T-cell (primary cell): ENCODE measurements at regions not wholly inside any gene's neighbourhood (a gene's known extent, or its start where the extent isn't known, plus 50 kb on each side); places are given as distances from the start of the nearest gene placed in this dataset.

Experiments used
- ATAC-seq, 4 experiments: fragments of 200-7000 bp in 3 of 4; fragments of 150-1000 bp in 1 of 4; cut with Tn5 transposase; replicated peaks in 1 of 4; 1 replicate in 3 of 4; 2 replicates in 1 of 4; pipeline ENCODE4 v1.10.0; 2021; ENCODE audit warnings: moderate library complexity in 3 of 4, mild to moderate bottlenecking in 2 of 4, moderate number of reproducible peaks in 1 of 4
- CTCF ChIA-PET, 2 donors: fragments of 300-600 bp; sonication (Branson Sonifier 250); formaldehyde crosslinking; loops; one replicate each; lab custom pipeline; 2022; ENCODE audit warnings: antibody characterized with exemption in 2 of 2; lab: Charles Lee
- POLR2A ChIA-PET, 2 donors: fragments of 300-600 bp; sonication (Branson Sonifier 250); formaldehyde crosslinking; loops; one replicate each; lab custom pipeline; 2022; ENCODE audit warnings: antibody characterized with exemption in 2 of 2; lab: Charles Lee
- DNase-seq, 35 experiments: peaks; one replicate each; pipeline versions ENCODE4 v3.0.0 to v3.0.0-alpha.2; 2013 to 2023
- H3K27ac ChIP-seq: one replicate; pipeline ENCODE4 v1.5.1; 2013; ENCODE audit warnings: low read length
- H3K27me3 ChIP-seq, 2 experiments: replicated peaks in 1 of 2; 1 replicate in 1 of 2; 2 replicates in 1 of 2; pipeline versions ENCODE4 v1.6.1 to v1.7.0; 2013; ENCODE audit warnings: low read length in 1 of 2, mixed read lengths in 1 of 2; ENCODE audit not compliant: control insufficient read depth in 2 of 2, insufficient read depth in 2 of 2; ENCODE audit errors: extremely low read depth in 1 of 2
- H3K36me3 ChIP-seq, 2 donors: 1 replicate in 1 of 2; 2 replicates in 1 of 2; pipeline versions ENCODE4 v1.6.1 to v1.7.0; 2013; ENCODE audit warnings: low read length in 1 of 2; ENCODE audit not compliant: control insufficient read depth in 2 of 2, insufficient read depth in 1 of 2; ENCODE audit errors: extremely low read depth in 1 of 2
- H3K4me1 ChIP-seq, 2 experiments: 1 replicate in 1 of 2; 2 replicates in 1 of 2; pipeline versions ENCODE4 v1.6.1 to v1.7.0; 2013; ENCODE audit warnings: low read length in 2 of 2, mixed read lengths in 1 of 2; ENCODE audit not compliant: insufficient read depth in 2 of 2, control insufficient read depth in 1 of 2; ENCODE audit errors: extremely low read depth in 1 of 2
- H3K4me3 ChIP-seq, 2 donors: 1 replicate in 1 of 2; 2 replicates in 1 of 2; pipeline versions ENCODE4 v1.5.1 to v1.7.0; 2013; ENCODE audit warnings: mild to moderate bottlenecking in 2 of 2, low read length in 1 of 2, moderate library complexity in 1 of 2; ENCODE audit not compliant: control insufficient read depth in 1 of 2; ENCODE audit errors: extremely low read depth in 1 of 2
- H3K9me3 ChIP-seq: 2 replicates; pipeline ENCODE4 v1.7.0; 2013
- H3K27ac Mint-ChIP-seq, 2 donors: one replicate each; pipeline ENCODE4 v1.8.0; 2020 to 2021; ENCODE audit warnings: mild to moderate bottlenecking in 2 of 2, mixed read lengths in 2 of 2
- H3K27me3 Mint-ChIP-seq, 2 donors: one replicate each; pipeline ENCODE4 v1.8.0; 2021 to 2022; ENCODE audit warnings: mixed read lengths in 2 of 2
- H3K36me3 Mint-ChIP-seq: one replicate; pipeline ENCODE4 v1.8.0; 2021; ENCODE audit warnings: mixed read lengths
- H3K4me1 Mint-ChIP-seq, 3 donors: one replicate each; pipeline ENCODE4 v1.8.0; 2020 to 2022; ENCODE audit warnings: mixed read lengths in 3 of 3, mild to moderate bottlenecking in 1 of 3
- H3K4me3 Mint-ChIP-seq, 3 donors: one replicate each; pipeline ENCODE4 v1.8.0; 2020 to 2022; ENCODE audit warnings: mild to moderate bottlenecking in 3 of 3, mixed read lengths in 3 of 3, moderate library complexity in 3 of 3
- H3K9me3 Mint-ChIP-seq, 3 donors: one replicate each; pipeline ENCODE4 v1.8.0; 2020 to 2022; ENCODE audit warnings: mixed read lengths in 3 of 3
- WGBS: methylation state at CpG from one replicate; pipeline ENCODE4 v1.1.5; 2013; ENCODE audit warnings: missing lambda C conversion rate; ENCODE audit not compliant: insufficient coverage; 5-methylcytosine and 5-hydroxymethylcytosine counted together

DNA sequence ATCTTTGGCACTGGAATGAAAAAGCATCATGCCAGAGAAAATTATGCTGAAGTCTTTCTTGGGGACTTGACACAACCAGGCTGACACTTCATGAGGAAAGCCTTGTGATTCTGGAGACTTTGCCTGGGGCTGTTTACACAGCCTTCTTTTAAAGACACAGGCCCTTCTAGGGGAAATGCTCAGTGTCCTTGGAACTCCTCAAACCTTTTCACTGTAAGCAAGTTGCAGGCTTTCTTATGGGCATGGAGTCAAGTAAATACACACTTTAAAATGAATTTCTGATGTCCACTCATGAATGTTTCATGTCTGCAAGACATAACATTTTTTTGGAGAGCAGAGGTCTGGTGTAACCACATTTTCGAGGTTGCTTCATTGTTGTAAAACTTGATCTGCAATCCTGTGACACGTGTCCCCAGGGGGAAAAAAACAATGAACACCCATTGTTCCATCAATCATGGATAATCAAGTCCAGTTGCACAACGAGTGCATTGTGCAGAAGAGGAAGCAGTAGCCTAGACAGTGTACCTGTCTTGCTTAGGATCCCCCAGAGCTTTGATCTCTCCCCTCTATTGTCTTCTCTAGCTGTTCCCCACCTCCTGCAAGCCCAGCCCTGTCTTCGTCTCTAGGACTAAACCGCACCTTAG is 155.1 kb upstream of the PRICKLE1 start:
- Histone ChIP-seq H3K4me1 (no peaks in the 10 kb centered on the region), H3K9me3 (no peaks in the 10 kb centered on the region), H3K4me3 (no peak overlapping the region), H3K27me3 (no peaks in the 10 kb centered on the region), H3K36me3 (no peaks in the 10 kb centered on the region), H3K27ac (no peak overlapping the region)
- CTCF ChIA-PET: no interaction called here
- WGBS: 51% methylated on average over 5 of the region's 5 CpGs
- Mint-ChIP-seq H3K27me3 (no peaks in the 10 kb centered on the region), H3K9me3 (peaks cover 14 to 29% (median 25%) of the 10 kb centered on the region in 3 donors), H3K4me3 (no peak overlapping the region), H3K4me1 (no peaks in the 10 kb centered on the region), H3K27ac (no peak overlapping the region), H3K36me3 (no peaks in the 10 kb centered on the region)
- DNase-seq (no peak), ATAC-seq (no peak)
- POLR2A ChIA-PET: no interaction called here

- Histone ChIP-seq H3K4me3 (no peak overlapping the region), H3K4me1 (no peaks in the 10 kb centered on the region), H3K9me3 (no peaks in the 10 kb centered on the region), H3K27ac (no peak overlapping the region), H3K36me3 (no peaks in the 10 kb centered on the region), H3K27me3 (no peaks in the 10 kb centered on the region)
- H3K9me3 Mint-ChIP-seq: peaks cover 12 to 24% (median 14%) of the 10 kb centered on the region in 3 donors
- H3K27ac Mint-ChIP-seq: no peak overlapping the region
- no peak overlapping the region for H3K4me3 Mint-ChIP-seq
- no peaks in the 10 kb centered on the region for H3K27me3 Mint-ChIP-seq
- ChIA-PET POLR2A (no interaction called here), CTCF (no interaction called here)
- DNase-seq: no peak
- ATAC-seq: no peak
- H3K4me1 Mint-ChIP-seq: no peaks in the 10 kb centered on the region
- WGBS: no CpG with 5 or more reads among the region's 5 CpGs
- H3K36me3 Mint-ChIP-seq: no peaks in the 10 kb centered on the region
Measured at GRCh38 chr12:42742716-42743115, 153.2 kb upstream of the PRICKLE1 start.

DNA sequence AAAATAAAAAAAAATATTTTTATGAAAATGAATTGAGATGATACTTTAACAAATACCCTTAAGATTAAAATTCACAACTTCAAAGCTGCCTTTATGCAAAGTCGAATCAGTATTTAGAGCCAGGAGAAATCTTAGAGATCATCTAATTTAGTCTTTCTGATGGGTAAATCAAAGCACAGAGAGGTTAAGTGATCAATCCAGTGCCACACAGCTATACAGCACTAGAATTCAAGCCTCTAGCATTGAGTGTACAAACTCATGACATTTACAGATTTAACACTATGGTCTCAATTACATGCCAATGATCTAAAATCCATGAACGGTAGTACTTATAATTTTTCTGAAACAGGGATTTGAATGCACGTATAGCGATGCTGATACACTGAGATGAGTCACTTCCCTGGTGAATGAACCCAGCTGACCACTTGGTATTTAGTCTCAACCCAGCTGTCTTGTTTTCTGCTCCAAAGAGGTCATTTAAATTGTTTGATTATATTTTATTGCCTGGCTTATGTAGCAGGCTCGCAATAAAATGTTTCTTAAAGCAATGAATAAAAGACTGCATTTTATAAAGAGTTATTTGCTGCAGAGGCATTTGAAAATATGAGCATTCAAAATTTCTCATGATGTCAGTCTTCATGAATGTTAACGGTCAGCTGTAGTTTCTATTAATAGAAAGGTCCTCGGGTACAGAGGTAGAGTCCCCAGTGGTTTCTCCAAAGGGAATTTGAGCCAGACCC is 152.4 kb upstream of the PRICKLE1 start:
- WGBS: 89% methylated on average over 5 of the region's 7 CpGs
- H3K9me3 Mint-ChIP-seq: peaks cover 7 to 20% (median 9%) of the 10 kb centered on the region in 3 donors

DNA sequence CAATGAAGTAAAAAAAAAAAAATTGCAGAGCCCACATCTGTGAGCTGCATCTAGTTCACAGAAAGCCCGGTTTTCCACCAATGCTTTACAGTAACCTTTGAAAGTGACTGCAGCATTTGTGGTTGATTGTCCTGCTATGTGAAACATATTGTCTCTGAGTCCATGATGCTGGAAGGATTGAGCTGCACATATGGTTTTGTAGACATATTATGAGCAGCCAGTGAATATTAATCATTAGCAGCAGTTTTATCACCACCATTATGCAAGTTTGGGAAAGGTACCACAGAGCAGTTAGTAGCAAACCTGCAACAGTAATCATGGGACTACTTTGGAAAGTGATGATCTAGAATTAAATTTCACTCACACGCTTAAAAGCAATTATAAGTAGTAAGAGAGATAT is 151.5 kb upstream of the PRICKLE1 start:
- H3K4me1 ChIP-seq: no peaks in the 10 kb centered on the region
- no peak overlapping the region for H3K27ac ChIP-seq
- H3K36me3 Mint-ChIP-seq: no peaks in the 10 kb centered on the region
- peaks cover under 1 to 14% (median 3%) of the 10 kb centered on the region in 3 donors for H3K9me3 Mint-ChIP-seq
- ChIA-PET POLR2A (no interaction called here), CTCF (interaction anchor here in 1 of 2 donors (0.6 kb wide), 1 partner anchor 520 kb away, joined by 3 read pairs; no protein-coding TSS in a partner anchor)
- ATAC-seq (no peak), DNase-seq (no peak)
- H3K27me3 Mint-ChIP-seq: no peaks in the 10 kb centered on the region
- H3K4me3 Mint-ChIP-seq: no peak overlapping the region
- no peak overlapping the region for H3K27ac Mint-ChIP-seq
- no peaks in the 10 kb centered on the region for H3K36me3 ChIP-seq
- WGBS: 60% methylated on average over 1 of the region's 2 CpGs
- H3K4me1 Mint-ChIP-seq: no peaks in the 10 kb centered on the region
- H3K9me3 ChIP-seq: no peaks in the 10 kb centered on the region
- H3K4me3 ChIP-seq: no peak overlapping the region
- H3K27me3 ChIP-seq: no peaks in the 10 kb centered on the region

More for the DNA sequence above, 152.4 kb upstream of the PRICKLE1 start:
- Mint-ChIP-seq H3K4me1 (no peaks in the 10 kb centered on the region), H3K36me3 (no peaks in the 10 kb centered on the region), H3K4me3 (no peak overlapping the region), H3K27ac (no peak overlapping the region), H3K27me3 (no peaks in the 10 kb centered on the region)
- no peak overlapping the region for H3K27ac ChIP-seq
- no peaks in the 10 kb centered on the region for H3K4me1 ChIP-seq
- no peak overlapping the region for H3K4me3 ChIP-seq
- ChIA-PET POLR2A (no interaction called here), CTCF (no interaction called here)
- no peaks in the 10 kb centered on the region for H3K36me3 ChIP-seq
- ATAC-seq (no peak), DNase-seq (no peak)
- H3K9me3 ChIP-seq: no peaks in the 10 kb centered on the region
- H3K27me3 ChIP-seq: no peaks in the 10 kb centered on the region

DNA sequence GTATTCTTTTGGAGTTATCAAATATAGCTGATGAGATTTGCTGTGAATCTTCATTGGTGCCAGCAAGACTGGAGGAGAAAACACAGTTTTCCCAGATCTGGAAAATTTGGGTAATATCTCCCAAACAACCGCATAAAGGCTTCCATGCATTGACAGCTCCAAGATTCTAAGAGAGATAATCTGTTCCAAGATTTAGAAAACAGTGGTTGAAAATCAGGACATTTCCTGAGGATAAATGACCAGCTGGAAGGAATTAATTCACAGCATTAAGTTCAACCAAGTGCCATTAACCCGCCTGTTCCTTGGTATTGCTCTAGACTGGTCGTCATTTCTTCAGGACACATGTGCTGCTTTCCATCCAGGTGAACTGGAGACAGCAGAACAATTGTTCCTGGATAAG is 147.9 kb upstream of the PRICKLE1 start:
- WGBS: 100% methylated on average over 1 of the region's 3 CpGs
- peaks cover 0 to 4% of the 10 kb centered on the region in 2 donors for H3K27me3 Mint-ChIP-seq
- Histone ChIP-seq H3K9me3 (no peaks in the 10 kb centered on the region), H3K36me3 (no peaks in the 10 kb centered on the region), H3K4me3 (no peak overlapping the region), H3K4me1 (no peaks in the 10 kb centered on the region), H3K27me3 (no peaks in the 10 kb centered on the region), H3K27ac (no peak overlapping the region)
- no peaks in the 10 kb centered on the region for H3K36me3 Mint-ChIP-seq
- no peak overlapping the region for H3K27ac Mint-ChIP-seq
- peaks cover 0 to 8% (median 3%) of the 10 kb centered on the region in 3 donors for H3K9me3 Mint-ChIP-seq
- ChIA-PET POLR2A (no interaction called here), CTCF (no interaction called here)
- DNase-seq (no peak), ATAC-seq (no peak)
- H3K4me3 Mint-ChIP-seq: no peak overlapping the region
- H3K4me1 Mint-ChIP-seq: no peaks in the 10 kb centered on the region

GRCh38 chr12:42735861-42736361 is 146.4 kb upstream of the PRICKLE1 start:
- Mint-ChIP-seq H3K9me3 (peaks cover 0 to 8% (median 3%) of the 10 kb centered on the region in 3 donors), H3K27ac (no peak overlapping the region), H3K4me1 (no peaks in the 10 kb centered on the region), H3K27me3 (peaks cover 0 to 4% of the 10 kb centered on the region in 2 donors), H3K36me3 (no peaks in the 10 kb centered on the region), H3K4me3 (no peak overlapping the region)
- H3K27me3 ChIP-seq: no peaks in the 10 kb centered on the region
- ChIA-PET CTCF (no interaction called here), POLR2A (no interaction called here)
- H3K4me1 ChIP-seq: no peaks in the 10 kb centered on the region
- H3K27ac ChIP-seq: no peak overlapping the region
- H3K9me3 ChIP-seq: no peaks in the 10 kb centered on the region
- 91% methylated on average over 8 of the region's 11 CpGs for WGBS
- DNase-seq: no peak
- ATAC-seq: no peak
- H3K36me3 ChIP-seq: no peaks in the 10 kb centered on the region
- no peak overlapping the region for H3K4me3 ChIP-seq
